ENCODE measurements at regions not wholly inside any gene's neighbourhood (a gene's known extent, or its start where the extent isn't known, plus 50 kb on each side); places are given as distances from the start of the nearest gene placed in this dataset.

DNA sequence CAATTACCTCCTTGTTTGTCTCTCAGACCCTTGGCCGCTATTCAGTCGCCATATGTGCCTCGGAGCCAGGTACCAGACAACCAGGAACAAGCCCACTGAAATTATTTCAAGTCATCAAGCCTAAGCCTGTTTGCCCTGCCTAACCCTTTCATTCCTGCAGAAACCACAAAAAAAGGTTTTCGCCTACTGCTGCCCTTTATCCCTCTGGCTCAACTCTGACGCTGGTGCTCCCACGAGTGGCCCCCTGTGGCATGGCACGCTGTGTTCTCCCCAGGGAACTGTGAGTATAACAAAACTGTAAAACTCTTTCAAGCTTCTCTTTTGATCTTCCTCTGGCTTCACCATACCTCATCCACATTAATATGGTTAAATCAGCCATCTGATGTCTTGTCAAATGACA, 215.7 kb upstream of the CDC14C start:
- TF ChIP-seq YY1 (IDR thresholded peaks at IDR 0.05; ENCODE audit: insufficient read depth, insufficient read length) (no peak), SUZ12 (IDR thresholded peaks at IDR 0.05; ENCODE audit: extremely low read depth, insufficient read depth, insufficient read length) (no peak), ZNF274 (IDR thresholded peaks at IDR 0.05; ENCODE audit: low read depth, low read length) (no peak)

Data from NT2/D1 (cell line).